Astrocyte of the cerebellum (primary cell): ENCODE measurements at regions not wholly inside any gene's neighbourhood (a gene's known extent, or its start where the extent isn't known, plus 50 kb on each side); places are given as distances from the start of the nearest gene placed in this dataset.

Source experiments
- DNase-seq: peaks from one replicate; pipeline ENCODE4 v3.0.0-alpha.2; 2011; ENCODE audit warnings: low read depth
- H3K4me3 ChIP-seq: 2 replicates; pipeline ENCODE4 v1.5.1; 2011; ENCODE audit warnings: mild to moderate bottlenecking, low read depth, low read length, moderate library complexity
- CTCF ChIP-seq: IDR thresholded peaks from 2 replicates; pipeline ENCODE4 v1.5.1; 2012; ENCODE audit warnings: low read length, low read depth, moderate library complexity, mild to moderate bottlenecking; ENCODE audit errors: missing control alignments
- in situ Hi-C: cut with HindIII; loops from 2 replicates; pipeline ENCODE4 v1.10.0; 2017; ENCODE audit warnings: low sequenced_read_pairs

- H3K4me3 ChIP-seq, result no peak overlapping the region
- in situ Hi-C loops, result no loop called here
- DNase-seq, result peak; percentile 32
- no peak for TF ChIP-seq CTCF
Observed at GRCh38 chr13:83048419-83048818, 833.9 kb downstream of the SLITRK1 start.

GRCh38 chr13:83024955-83025594, 857.2 kb downstream of the SLITRK1 start:
- no peak for DNase-seq
- in situ Hi-C loops, result no loop called here
- no peak overlapping the region for H3K4me3 ChIP-seq
- TF ChIP-seq CTCF, result no peak

- no peak overlapping the region for H3K4me3 ChIP-seq
- no peak for TF ChIP-seq CTCF
- in situ Hi-C loops, result no loop called here
- no peak for DNase-seq
Observed at GRCh38 chr13:83024232-83024631, 858.0 kb downstream of the SLITRK1 start.

- TF ChIP-seq CTCF, result no peak
Observed at GRCh38 chr13:83019986-83020385, 862.3 kb downstream of the SLITRK1 start.

GRCh38 chr13:83009987-83010386, 872.3 kb downstream of the SLITRK1 start:
- in situ Hi-C loops, result no loop called here
- no peak for TF ChIP-seq CTCF
- H3K4me3 ChIP-seq, result no peak overlapping the region
- DNase-seq, result no peak

More at GRCh38 chr13:83019986-83020385, 862.3 kb downstream of the SLITRK1 start:
- in situ Hi-C loops, result no loop called here
- no peak overlapping the region for H3K4me3 ChIP-seq
- no peak for DNase-seq

GRCh38 chr13:83008212-83008929, 873.9 kb downstream of the SLITRK1 start:
- no peak for DNase-seq
- in situ Hi-C loops, result no loop called here
- H3K4me3 ChIP-seq, result no peak overlapping the region
- TF ChIP-seq CTCF, result no peak
